Suppressor macrophage treated with lipopolysaccharide for 4 hours (primary cell): ENCODE measurements at regions not wholly inside any gene's neighbourhood (a gene's known extent, or its start where the extent isn't known, plus 50 kb on each side); places are given as distances from the start of the nearest gene placed in this dataset.
"Not testable (repeated sequence)": the region's sequence is repeated elsewhere in the genome, so short reads cannot be mapped to it uniquely, and the experiment has no call there.

Experiments
- DNase-seq: peaks from one replicate; pipeline ENCODE4 v3.0.0-alpha.2; 2020

DNA sequence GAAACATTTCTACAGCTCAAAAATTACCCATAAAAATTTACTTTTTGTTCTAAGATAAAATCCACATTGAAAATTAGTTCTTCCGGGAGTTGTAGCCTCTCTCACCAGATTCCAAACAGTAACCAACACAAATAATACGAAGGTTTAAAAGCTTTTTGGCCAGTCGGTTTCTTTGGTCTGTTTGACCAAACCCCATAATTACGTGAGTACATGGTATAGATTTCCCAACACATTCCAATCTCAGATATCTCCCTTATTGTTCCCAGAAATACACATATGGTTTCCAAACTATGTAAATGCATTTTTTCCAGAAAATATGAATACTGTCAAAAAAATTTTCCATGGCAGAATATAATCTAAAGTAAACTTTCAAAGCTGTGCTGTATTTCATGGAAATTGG lies 722.0 kb downstream of the KCNJ2 start:
- DNase-seq = no peak

GRCh38 chr17:70892527-70892926 lies 723.2 kb downstream of the KCNJ2 start:
- no peak for DNase-seq

DNA sequence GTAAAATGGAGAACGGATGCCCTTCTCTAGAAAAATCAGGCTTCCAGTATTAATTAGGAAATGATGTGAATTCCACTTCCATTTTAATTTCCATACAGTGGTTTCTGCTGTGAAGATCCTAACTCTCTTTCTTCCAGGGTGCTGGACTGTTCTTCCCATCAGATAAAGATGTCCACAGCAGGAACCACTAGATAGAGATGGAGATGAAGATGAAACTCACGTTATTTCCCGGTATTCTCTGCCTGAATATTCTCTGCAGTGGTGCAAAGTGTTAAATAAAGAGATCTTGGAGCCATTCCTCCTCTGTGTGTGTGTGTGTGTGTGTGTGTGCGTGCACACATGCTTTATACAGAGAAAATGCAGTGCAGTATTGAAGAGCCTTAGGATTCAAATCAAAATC lies 727.5 kb downstream of the KCNJ2 start:
- DNase-seq = no peak

GRCh38 chr17:70897446-70897845 lies 728.1 kb downstream of the KCNJ2 start:
- DNase-seq = no peak

DNA sequence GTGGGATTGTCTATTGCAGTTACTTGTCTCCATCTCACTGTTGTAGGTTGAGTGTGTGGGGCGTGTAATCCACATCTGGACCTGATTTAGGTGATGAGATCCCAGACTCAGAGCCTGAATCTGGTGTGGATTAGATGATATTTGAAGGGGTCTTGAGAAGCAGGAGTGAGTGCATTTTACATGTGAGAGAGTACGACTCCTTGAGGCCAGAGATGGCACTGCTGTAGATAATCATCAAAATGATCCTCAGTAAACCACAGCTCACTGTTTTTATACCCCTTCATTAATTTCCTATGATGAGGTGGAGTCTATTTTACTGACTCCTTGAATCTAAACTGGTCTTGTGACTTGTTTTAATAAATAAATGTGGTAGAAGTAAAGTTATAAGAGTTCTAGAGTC lies 732.5 kb downstream of the KCNJ2 start:
- DNase-seq = no peak

GRCh38 chr17:70905796-70906195 lies 736.5 kb downstream of the KCNJ2 start:
- DNase-seq = no peak

GRCh38 chr17:70906808-70907207 lies 737.5 kb downstream of the KCNJ2 start:
- DNase-seq = no peak

DNA sequence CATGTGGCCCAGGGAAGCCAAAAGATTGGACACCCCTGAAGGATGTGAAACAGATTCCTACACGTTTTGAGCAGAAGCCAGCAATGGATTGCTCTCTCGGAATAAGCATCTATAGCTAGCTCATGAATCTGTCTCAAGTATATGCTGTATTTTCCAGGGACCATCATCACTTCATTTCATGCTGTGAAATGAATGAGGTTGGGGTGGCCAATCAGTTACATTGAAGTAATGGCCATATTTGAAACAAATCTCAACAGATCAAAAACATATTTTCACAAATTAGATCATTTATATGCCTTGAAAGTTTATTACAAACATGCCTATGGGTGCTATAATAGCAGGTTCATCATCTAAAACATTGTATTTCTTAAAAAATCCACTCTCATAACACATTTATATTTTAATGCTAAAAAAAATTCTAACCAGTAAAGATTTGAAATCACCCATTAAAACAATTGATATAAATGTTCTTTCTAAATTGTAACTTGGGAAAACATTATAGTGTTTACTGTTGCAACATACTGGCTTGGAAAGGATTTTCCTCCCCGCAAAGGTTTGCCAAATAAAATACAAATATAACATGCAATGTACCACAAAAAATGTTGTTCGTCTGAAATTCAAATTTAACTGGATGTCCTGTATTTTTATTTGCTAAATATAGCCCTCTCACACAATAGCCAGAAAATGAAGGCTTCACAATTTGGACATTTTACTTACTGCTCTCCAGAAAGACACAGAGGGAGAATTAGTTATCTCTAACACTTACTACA lies 743.6 kb downstream of the KCNJ2 start:
- no peak for DNase-seq

GRCh38 chr17:70916469-70916868 lies 747.1 kb downstream of the KCNJ2 start:
- DNase-seq = no peak

GRCh38 chr17:70919241-70919640 lies 749.9 kb downstream of the KCNJ2 start:
- DNase-seq = no peak

DNA sequence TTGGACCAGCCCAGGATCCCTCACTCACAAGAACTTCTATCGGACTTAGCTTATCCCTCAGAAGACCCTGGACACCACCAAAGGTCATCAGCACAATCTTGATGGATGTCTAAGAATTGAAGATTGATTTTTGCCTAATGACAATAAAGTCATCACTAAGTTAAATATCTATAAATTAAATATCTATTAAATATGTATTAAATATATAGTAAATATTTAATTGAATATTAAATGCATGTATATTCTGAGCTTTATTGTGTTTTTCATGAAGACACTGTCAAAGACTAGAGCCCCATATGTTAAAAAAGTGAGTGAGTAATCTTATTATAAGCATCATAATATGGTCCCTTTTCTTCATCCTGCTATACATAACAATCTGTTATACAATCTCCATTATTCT lies 751.1 kb downstream of the KCNJ2 start:
- no peak for DNase-seq

DNA sequence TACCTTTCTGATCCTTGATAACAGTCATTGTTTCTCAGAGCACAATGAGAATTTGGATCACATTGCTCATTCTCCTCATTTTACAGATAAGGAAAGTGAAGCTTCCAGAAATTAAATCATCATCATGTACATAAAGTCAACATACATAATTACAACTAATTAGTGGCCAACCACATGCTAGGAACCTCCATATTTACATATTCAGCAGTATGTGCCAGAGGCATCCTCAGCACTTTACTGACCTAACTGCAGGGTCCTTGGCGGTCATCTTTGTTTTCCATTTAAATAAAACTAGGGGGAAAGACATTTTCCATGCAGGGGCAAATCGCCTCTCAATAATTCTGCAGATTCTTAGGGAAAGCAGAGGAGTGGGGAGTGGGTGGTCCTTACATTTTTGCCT lies 752.9 kb downstream of the KCNJ2 start:
- no peak for DNase-seq

GRCh38 chr17:70924776-70925175 lies 755.4 kb downstream of the KCNJ2 start:
- no peak for DNase-seq

- DNase-seq = no peak
These were observed 759.9 kb downstream of the KCNJ2 start for GRCh38 chr17:70929226-70929625.

DNA sequence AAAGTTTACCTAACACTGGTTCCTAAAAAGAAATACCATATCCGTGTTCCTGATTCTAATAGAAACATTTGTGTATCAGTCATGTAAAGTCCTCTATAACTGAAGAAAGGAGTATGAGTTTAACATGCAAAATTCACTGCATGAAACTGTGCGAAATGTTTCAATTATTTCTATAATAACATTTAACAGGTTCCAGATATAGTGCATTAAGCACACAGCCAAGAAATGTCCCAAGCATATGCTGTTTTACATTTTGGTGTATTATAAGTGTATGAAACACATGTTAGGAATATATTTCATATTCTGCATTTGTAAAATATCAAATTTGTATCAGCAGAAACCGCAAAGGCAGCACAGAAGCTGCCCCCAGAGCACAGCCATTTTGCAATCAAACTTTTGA lies 764.9 kb downstream of the KCNJ2 start:
- no peak for DNase-seq

- no peak for DNase-seq
These were observed 765.5 kb downstream of the KCNJ2 start for GRCh38 chr17:70934835-70935234.

- DNase-seq = no peak
These were observed 767.4 kb downstream of the KCNJ2 start for GRCh38 chr17:70936724-70937123.

DNA sequence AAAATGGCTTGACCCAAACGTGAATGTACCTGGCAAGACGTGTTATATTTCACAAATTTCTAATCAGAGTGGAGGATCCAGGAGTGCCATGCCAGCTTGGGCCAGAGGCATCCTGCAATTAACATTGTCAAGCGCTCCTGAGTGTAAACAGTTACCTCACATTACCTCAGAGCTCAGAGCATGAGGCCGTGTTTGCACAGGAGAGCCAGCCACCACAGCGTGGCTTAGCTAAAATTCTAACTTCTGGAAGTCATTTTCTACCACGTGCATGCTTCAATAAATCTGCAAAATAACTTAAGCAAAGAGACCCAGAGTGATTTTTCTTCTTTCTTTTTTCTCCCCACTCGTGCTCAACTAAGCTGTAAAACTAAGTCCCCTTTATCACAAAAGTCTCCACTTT lies 769.0 kb downstream of the KCNJ2 start:
- no peak for DNase-seq

DNA sequence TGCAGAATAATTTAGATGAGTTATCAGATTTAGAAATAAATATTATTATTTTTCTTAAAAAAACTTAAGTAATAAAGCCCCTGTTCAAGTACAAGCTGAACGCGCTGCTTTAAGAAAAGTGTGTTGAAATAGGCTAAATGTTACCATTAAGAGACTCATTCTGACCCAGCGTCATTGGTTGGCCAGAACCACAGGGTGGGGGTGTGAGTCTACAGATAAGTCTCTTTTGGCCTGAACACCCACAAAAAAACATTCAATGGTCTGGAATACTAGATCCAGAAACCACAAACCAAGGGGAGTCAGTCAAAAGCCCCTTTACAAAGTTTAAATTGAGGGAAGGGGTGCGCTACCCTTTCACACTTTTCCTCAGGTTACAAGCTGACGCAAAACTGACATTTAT lies 776.1 kb downstream of the KCNJ2 start:
- DNase-seq = no peak

GRCh38 chr17:70947215-70947614 lies 777.9 kb downstream of the KCNJ2 start:
- DNase-seq = no peak

DNA sequence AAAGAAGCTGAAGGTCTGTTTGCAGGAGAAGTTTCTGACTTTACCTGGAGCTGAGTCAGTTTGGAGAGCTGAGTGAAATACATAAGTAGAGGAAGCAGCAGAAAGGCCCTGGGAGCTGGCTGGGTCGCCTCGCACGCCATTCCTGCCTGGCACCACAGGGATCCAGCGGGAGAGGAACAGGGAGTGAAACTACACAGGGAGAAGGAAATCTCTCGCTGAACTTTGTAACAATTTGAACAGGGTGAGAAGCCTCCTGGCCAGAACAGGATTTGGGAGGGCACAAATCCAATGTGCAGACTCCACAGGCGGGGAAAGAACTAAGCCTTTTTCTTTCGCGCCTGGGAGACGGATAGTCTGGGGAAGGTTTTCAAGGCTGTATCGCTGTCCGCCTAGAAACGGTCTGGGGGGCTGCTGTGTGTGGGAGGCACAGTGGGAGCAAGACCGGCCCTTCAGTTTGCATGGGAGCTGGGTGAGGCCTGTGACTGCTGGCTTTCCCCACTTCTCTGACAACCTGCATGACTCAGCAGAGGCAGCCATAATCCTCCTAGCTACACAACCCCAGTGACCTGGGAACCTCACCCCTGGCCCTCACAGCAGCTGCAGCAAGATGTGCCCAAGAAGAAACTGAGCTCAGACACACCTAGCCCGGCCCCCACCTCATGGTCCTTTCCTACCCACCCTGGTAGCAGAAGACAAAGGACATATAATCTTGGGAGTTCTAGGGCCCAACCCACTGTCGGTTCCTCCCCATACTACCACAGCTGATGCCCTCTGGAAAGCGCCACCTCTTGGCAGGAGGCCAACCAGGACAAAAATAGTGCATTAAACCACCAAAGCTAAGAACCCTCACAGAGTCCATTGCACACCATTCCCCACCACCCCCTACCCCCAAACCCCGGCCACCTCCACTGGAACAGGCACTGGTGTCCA lies 778.6 kb downstream of the KCNJ2 start:
- no peak for DNase-seq

GRCh38 chr17:70953140-70953539 lies 783.8 kb downstream of the KCNJ2 start:
- not testable (repeated sequence) for DNase-seq

DNA sequence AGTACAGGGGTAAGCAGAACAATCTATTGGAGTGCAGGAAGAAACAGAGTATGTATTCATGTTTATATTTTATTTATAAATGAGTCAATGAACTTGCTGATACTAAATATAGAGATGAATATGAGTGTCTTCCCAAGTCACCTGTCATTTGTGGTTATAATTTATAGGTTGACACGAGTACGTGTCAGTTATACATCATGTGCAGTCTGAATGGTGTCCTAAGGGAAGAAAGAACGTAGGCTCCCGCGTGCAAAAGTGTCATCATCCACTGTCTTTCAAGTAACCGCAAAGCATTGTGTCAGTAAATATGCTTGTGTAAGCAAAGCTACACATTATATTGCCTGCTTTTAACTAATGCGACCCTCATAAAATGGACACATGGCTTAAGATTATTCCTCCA lies 786.1 kb downstream of the KCNJ2 start:
- no peak for DNase-seq

DNA sequence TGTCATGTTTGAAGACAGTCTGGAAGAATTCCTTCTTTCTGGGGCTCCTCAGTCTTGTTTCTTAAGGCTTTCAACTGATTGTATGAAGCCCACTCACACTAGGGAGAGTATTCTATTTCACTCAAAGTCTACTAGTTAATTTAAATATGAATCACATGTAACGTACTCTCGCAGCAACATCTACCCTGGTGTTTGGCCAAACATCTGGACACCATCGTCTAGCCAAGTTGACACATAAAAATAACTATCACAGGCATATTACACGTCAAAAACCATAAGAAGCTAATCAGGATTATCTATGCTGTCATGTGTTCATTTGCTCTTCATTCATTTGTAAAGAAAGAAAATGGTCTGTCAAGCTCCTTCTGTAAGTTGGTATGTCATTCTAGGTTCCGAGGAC lies 787.4 kb downstream of the KCNJ2 start:
- DNase-seq = no peak
